Uterus (tissue), 3 donors: ENCODE measurements at regions not wholly inside any gene's neighbourhood (a gene's known extent, or its start where the extent isn't known, plus 50 kb on each side); places are given as distances from the start of the nearest gene placed in this dataset.

Experiments used
- DNase-seq, 2 donors: peaks; one replicate each; pipeline ENCODE4 v3.0.0-alpha.2; 2019 to 2020
- H3K27ac ChIP-seq, 2 donors: fragments of 200-600 bp; sonication (generic); 1 replicate in 1 of 2; 2 replicates in 1 of 2; pipeline ENCODE4 v1.5.1; 2016 to 2018
- H3K27me3 ChIP-seq, 2 donors: fragments of 200-600 bp; sonication (generic); one replicate each; pipeline ENCODE4 v1.5.1; 2018 to 2019; ENCODE audit warnings: control low read depth in 1 of 2
- H3K36me3 ChIP-seq, 2 donors: fragments of 200-600 bp; sonication (generic); one replicate each; pipeline ENCODE4 v1.5.1; 2019; ENCODE audit warnings: control low read depth in 1 of 2
- H3K4me1 ChIP-seq, 2 donors: fragments of 200-600 bp; sonication (generic); one replicate each; pipeline ENCODE4 v1.5.1; 2018 to 2019; ENCODE audit warnings: control low read depth in 1 of 2
- H3K4me3 ChIP-seq, 2 donors: fragments of 200-600 bp; sonication (generic); 1 replicate in 1 of 2; 2 replicates in 1 of 2; pipeline ENCODE4 v1.5.1; 2018 to 2019; ENCODE audit warnings: mild to moderate bottlenecking in 1 of 2
- H3K9me3 ChIP-seq, 2 donors: fragments of 200-600 bp; sonication (generic); one replicate each; pipeline ENCODE4 v1.5.1; 2019; ENCODE audit warnings: control low read depth in 1 of 2
- POLR2A ChIP-seq, 2 donors: fragments of 450-650 bp; IDR thresholded peaks; one replicate each; pipeline ENCODE4 v1.6.1; 2016; ENCODE audit warnings: antibody characterized with exemption in 2 of 2, mild to moderate bottlenecking in 1 of 2, moderate library complexity in 1 of 2
- intact Hi-C: fragments of 100-400 bp; cut with DNase I; formaldehyde crosslinking; loops from one replicate; pipeline ENCODE4 v1.15.1; 2023; ENCODE audit warnings: low total_unique reads
- TF ChIP-seq, protein P1 (sequence below), 4 experiments: fragments of 200-600 bp in 2 of 4; fragments of 450-650 bp in 2 of 4; sonication (generic) in 2 of 4; IDR thresholded peaks; one replicate each; pipeline ENCODE4 v1.5.1; 2016 to 2019; ENCODE audit warnings: antibody characterized with exemption in 4 of 4, mild to moderate bottlenecking in 2 of 4, moderate library complexity in 1 of 4
- donor health status: DM: yes; HTN: yes; CAD: no.

DNA sequence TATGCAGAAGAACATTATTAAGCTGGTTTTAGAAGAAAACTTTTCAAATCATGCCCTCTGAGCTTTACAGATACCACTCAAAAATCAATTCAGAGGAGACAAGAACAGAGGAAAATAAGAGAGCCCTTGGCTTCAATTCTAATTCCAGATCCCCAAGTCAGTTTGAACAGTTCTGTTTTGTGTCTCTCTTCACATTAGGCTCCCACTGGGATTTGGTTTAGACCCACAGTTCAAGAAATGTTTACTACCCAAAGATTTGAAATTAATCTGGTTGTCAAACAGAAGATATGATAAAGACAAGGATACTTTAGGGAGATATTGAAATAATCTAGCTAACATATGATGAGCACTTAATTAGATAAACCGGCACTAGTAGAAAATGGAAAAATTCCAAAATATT, 329.5 kb downstream of the RAD51AP2 start:
- no peak for TF ChIP-seq POLR2A (IDR thresholded peaks at IDR 0.05)
- TF ChIP-seq, protein P1, sequence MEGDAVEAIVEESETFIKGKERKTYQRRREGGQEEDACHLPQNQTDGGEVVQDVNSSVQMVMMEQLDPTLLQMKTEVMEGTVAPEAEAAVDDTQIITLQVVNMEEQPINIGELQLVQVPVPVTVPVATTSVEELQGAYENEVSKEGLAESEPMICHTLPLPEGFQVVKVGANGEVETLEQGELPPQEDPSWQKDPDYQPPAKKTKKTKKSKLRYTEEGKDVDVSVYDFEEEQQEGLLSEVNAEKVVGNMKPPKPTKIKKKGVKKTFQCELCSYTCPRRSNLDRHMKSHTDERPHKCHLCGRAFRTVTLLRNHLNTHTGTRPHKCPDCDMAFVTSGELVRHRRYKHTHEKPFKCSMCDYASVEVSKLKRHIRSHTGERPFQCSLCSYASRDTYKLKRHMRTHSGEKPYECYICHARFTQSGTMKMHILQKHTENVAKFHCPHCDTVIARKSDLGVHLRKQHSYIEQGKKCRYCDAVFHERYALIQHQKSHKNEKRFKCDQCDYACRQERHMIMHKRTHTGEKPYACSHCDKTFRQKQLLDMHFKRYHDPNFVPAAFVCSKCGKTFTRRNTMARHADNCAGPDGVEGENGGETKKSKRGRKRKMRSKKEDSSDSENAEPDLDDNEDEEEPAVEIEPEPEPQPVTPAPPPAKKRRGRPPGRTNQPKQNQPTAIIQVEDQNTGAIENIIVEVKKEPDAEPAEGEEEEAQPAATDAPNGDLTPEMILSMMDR (IDR thresholded peaks at IDR 0.05), result no peak

DNA sequence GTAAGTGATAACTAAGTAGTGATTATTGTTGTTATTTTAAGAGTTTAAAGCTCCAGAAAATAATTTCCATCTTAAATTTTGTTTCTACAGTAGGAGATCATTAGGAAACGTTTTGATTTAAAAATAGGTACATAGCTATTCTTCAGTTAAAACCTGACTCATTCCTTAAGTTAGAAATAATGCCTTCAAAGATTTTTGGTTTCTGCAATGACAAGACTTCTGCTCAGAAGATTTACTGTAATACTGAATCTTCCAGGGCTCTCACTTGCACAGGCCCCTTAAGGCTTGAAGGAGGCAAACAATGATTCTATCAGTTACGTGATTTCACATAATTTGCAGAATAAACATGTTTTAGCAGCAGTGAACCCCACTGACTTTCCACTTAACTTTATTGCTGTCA, 333.7 kb downstream of the RAD51AP2 start:
- Histone ChIP-seq H3K36me3 (no peaks in the 10 kb centered on the region), H3K9me3 (no peaks in the 10 kb centered on the region), H3K4me3 (no peak overlapping the region), H3K4me1 (no peaks in the 10 kb centered on the region), H3K27ac (no peak overlapping the region), H3K27me3 (no peaks in the 10 kb centered on the region)
- DNase-seq, result no peak
- intact Hi-C loops, result no loop called here
- TF ChIP-seq POLR2A (IDR thresholded peaks at IDR 0.05), result no peak
- TF ChIP-seq, protein P1 (IDR thresholded peaks at IDR 0.05), result no peak

More for the DNA sequence above, 329.5 kb downstream of the RAD51AP2 start:
- H3K9me3 ChIP-seq, result no peaks in the 10 kb centered on the region
- H3K4me1 ChIP-seq, result no peaks in the 10 kb centered on the region
- no peaks in the 10 kb centered on the region for H3K27me3 ChIP-seq
- intact Hi-C loops, result no loop called here
- no peaks in the 10 kb centered on the region for H3K36me3 ChIP-seq
- no peak for DNase-seq
- H3K27ac ChIP-seq, result no peak overlapping the region
- no peak overlapping the region for H3K4me3 ChIP-seq

DNA sequence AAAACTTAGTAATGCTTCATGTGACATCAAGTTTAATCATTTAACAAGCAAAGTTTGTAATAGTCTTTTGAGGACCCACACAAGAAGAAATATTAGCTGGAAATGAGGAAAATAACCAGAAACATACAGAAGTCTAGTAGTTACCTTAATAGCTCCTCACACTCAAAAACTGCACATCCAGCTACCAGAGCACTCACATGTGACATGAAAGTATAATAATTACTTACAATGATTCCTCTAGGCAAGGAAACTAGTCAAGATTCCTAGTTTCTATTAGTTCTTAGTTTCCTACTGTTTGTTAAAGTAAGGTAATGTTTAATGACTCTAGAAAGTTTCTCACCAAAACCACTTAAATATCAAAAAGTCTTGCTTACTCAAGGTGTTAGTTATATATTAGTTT, 335.8 kb downstream of the RAD51AP2 start:
- intact Hi-C loops, result no loop called here
- no peak for DNase-seq
- Histone ChIP-seq H3K36me3 (no peaks in the 10 kb centered on the region), H3K27ac (no peak overlapping the region), H3K4me1 (no peaks in the 10 kb centered on the region), H3K9me3 (no peaks in the 10 kb centered on the region), H3K27me3 (no peaks in the 10 kb centered on the region), H3K4me3 (no peak overlapping the region)
- no peak for TF ChIP-seq POLR2A (IDR thresholded peaks at IDR 0.05)
- TF ChIP-seq, protein P1 (IDR thresholded peaks at IDR 0.05), result no peak

DNA sequence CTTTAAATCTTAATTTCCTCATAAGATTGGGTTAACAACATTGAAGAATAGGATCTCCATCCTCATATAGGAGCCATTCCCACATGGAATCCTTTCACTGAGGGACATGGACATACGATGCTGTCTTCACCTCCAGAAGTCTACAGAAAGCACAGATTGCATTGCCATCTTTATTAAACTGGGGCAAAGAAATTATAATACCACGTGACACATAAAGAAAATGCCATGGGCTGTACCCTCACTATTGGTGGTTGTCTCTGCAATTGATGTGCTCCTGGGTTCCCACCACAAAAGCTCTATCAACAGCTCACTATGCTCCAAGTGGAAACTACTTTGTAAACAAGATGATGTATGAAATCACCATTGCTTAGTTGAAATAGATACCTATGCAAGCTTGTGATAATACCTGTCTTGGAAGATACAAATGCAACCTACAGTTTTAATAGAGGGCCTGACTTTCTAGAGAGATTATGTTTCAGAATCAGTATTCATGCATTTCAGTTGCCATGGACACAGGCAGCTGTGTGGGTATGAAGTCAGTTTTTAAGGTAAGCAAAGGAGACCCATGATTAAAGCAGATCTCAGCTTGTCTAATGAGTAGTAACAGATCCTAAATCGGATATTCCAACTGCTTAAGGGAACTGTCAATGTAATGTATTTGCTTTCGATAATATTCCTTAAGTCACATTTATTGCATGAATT, 337.0 kb downstream of the RAD51AP2 start:
- no peaks in the 10 kb centered on the region for H3K27me3 ChIP-seq
- no peak for TF ChIP-seq POLR2A (IDR thresholded peaks at IDR 0.05)
- TF ChIP-seq, protein P1 (IDR thresholded peaks at IDR 0.05), result no peak
- H3K4me1 ChIP-seq, result no peaks in the 10 kb centered on the region
- no peak overlapping the region for H3K4me3 ChIP-seq
- DNase-seq, result no peak
- no peaks in the 10 kb centered on the region for H3K36me3 ChIP-seq
- H3K9me3 ChIP-seq, result no peaks in the 10 kb centered on the region
- H3K27ac ChIP-seq, result no peak overlapping the region
- intact Hi-C loops, result no loop called here

DNA sequence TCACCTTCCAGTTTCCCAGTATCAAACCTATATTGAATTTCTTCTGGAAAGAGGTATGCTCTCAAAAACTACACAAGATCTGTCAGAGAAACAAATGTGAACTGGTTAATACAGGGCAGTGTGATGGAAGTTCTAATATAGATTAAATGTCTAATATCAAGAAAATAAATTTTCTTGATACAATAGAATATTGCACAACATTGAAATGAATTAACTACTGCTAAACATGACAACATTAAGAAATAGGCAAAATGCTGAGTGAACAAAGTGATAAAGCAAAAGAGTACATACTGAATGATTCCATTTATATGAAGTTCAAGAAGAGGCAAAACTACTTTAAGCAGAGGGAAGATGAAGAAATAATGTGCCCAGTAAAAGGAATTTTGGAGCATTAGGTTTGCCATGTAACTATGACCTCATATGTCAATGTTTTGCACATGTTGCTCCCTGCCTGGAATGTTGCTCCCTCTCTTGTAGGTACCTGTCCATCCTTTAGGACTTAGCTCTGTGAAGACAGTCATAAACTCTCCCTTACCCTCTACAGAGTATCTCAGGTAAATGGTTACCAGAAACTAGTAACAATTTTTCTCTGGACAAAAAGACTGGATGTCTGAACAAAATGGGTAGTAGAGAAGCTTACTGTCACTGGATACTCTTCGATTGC, 339.0 kb downstream of the RAD51AP2 start:
- Histone ChIP-seq H3K27ac (no peak overlapping the region), H3K27me3 (no peaks in the 10 kb centered on the region), H3K4me3 (no peak overlapping the region), H3K9me3 (no peaks in the 10 kb centered on the region), H3K4me1 (no peaks in the 10 kb centered on the region), H3K36me3 (no peaks in the 10 kb centered on the region)
- intact Hi-C loops, result no loop called here
- TF ChIP-seq, protein P1 (IDR thresholded peaks at IDR 0.05), result no peak
- TF ChIP-seq POLR2A (IDR thresholded peaks at IDR 0.05), result no peak
- no peak for DNase-seq
